Smooth muscle cell (in vitro differentiated cells): ENCODE measurements at regions not wholly inside any gene's neighbourhood (a gene's known extent, or its start where the extent isn't known, plus 50 kb on each side); places are given as distances from the start of the nearest gene placed in this dataset.

ENCODE experiments used
- DNase-seq: peaks from one replicate; lab custom pipeline; 2025; ENCODE audit not compliant: unreplicated experiment; lab: John Stamatoyannopoulos, UW
- H2AFZ ChIP-seq: fragments of 200-600 bp; sonication (generic); 2 replicates; pipeline ENCODE4 v1.6.0; 2016; ENCODE audit warnings: antibody characterized with exemption, low read depth, mild to moderate bottlenecking
- H3F3A ChIP-seq: fragments of 200-600 bp; sonication (generic); 2 replicates; pipeline ENCODE4 v1.6.0; 2017; ENCODE audit warnings: antibody characterized with exemption, low read depth
- H3K27ac ChIP-seq: fragments of 200-600 bp; sonication (generic); 2 replicates; pipeline ENCODE4 v1.5.1; 2016; ENCODE audit warnings: low read depth, mild to moderate bottlenecking
- H3K27me3 ChIP-seq: fragments of 200-600 bp; sonication (generic); 2 replicates; pipeline ENCODE4 v1.6.1; 2016; ENCODE audit warnings: low read depth, mild to moderate bottlenecking
- H3K36me3 ChIP-seq: fragments of 200-600 bp; sonication (generic); 2 replicates; pipeline ENCODE4 v1.5.1; 2016; ENCODE audit warnings: low read depth
- H3K4me1 ChIP-seq: fragments of 200-600 bp; sonication (generic); 2 replicates; pipeline ENCODE4 v1.5.1; 2016; ENCODE audit warnings: low read depth
- H3K4me2 ChIP-seq: fragments of 200-600 bp; sonication (generic); 2 replicates; pipeline ENCODE4 v1.6.0; 2016; ENCODE audit warnings: mild to moderate bottlenecking
- H3K4me3 ChIP-seq: fragments of 200-600 bp; sonication (generic); 2 replicates; pipeline ENCODE4 v1.5.1; 2016; ENCODE audit warnings: mild to moderate bottlenecking
- H3K79me2 ChIP-seq: fragments of 200-600 bp; sonication (generic); 2 replicates; pipeline ENCODE4 v1.6.0; 2016; ENCODE audit warnings: low read depth, mild to moderate bottlenecking
- H3K9ac ChIP-seq: fragments of 200-600 bp; sonication (generic); 2 replicates; pipeline ENCODE4 v1.6.0; 2016; ENCODE audit warnings: low read depth
- H3K9me3 ChIP-seq: fragments of 200-600 bp; sonication (generic); replicated peaks from 2 replicates; pipeline ENCODE4 v1.5.1; 2016; ENCODE audit warnings: low read depth
- H4K20me1 ChIP-seq: fragments of 200-600 bp; sonication (generic); 2 replicates; pipeline ENCODE4 v1.6.0; 2016; ENCODE audit warnings: low read depth
- CTCF ChIP-seq: fragments of 200-600 bp; sonication (generic); IDR thresholded peaks from 2 replicates; pipeline ENCODE4 v1.5.1; 2017; ENCODE audit warnings: borderline replicate concordance, mild to moderate bottlenecking, antibody characterized with exemption; ENCODE audit not compliant: insufficient read depth, poor library complexity, severe bottlenecking
- WGBS: methylation state at CpG from one replicate; pipeline ENCODE4 v1.1.7; 2016; ENCODE audit warnings: low lambda C conversion rate; 5-methylcytosine and 5-hydroxymethylcytosine counted together

DNA sequence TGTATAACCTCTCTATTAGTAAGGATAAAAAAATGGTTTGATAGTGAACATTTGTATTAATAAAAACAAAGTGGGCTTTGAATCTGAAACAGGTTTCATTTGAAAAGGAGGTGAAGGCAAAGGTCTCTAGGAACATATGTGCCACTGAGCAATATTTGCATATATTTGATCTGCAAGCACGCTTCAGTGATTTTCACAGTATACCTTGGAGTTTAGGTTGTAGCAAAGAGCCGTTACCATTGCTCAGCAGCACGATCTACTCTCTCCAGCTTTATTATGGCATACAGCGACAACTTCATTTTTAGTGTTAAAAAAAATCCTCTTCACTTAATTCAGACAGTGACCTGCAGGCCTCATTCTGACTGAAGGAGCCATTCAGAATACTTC, 75.8 kb upstream of the ZEB2 start:
- Histone ChIP-seq H3K27me3 (no peaks in the 10 kb centered on the region), H3K4me3 (peak overlapping the region; percentile 35), H3F3A (peaks cover 14% of the 10 kb centered on the region), H3K36me3 (no peaks in the 10 kb centered on the region), H3K4me2 (peak overlapping the region; percentile 78), H2AFZ (peak overlapping the region; percentile 2), H4K20me1 (no peaks in the 10 kb centered on the region), H3K27ac (peak overlapping the region; percentile 80), H3K4me1 (peaks cover 32% of the 10 kb centered on the region), H3K9ac (no peak overlapping the region), H3K9me3 (no peaks in the 10 kb centered on the region), H3K79me2 (no peaks in the 10 kb centered on the region)
- WGBS, result 44% methylated on average over 4 of the region's 4 CpGs
- DNase-seq, result no peak
- no peak for TF ChIP-seq CTCF

DNA sequence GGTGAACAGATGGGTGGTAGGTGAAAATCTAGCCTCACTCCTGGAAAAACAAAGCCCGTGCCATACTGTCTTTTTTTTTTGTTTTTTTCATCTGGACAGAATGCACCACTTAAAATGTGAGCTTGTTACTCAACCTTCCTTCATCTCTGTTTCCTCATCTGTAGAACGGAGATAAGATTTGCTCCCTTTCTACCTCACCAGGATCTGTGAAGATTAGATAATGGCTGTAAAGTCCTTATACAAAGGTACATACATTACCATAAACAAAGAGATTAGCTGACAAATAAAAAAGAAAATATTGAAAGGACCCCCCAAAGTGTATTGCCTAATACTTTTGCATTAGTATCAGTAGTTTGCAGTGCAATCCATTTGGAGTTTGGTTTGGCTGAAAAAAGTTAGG, 75.4 kb upstream of the ZEB2 start:
- Histone ChIP-seq H3K4me3 (no peak overlapping the region), H4K20me1 (no peaks in the 10 kb centered on the region), H3K4me1 (peaks cover 32% of the 10 kb centered on the region), H2AFZ (peak overlapping the region; percentile 2), H3K36me3 (no peaks in the 10 kb centered on the region), H3K9me3 (no peaks in the 10 kb centered on the region), H3K27me3 (no peaks in the 10 kb centered on the region), H3K79me2 (no peaks in the 10 kb centered on the region), H3K9ac (no peak overlapping the region), H3K4me2 (peak overlapping the region; percentile 78), H3F3A (peaks cover 14% of the 10 kb centered on the region), H3K27ac (peak overlapping the region; percentile 80)
- no peak for TF ChIP-seq CTCF
- WGBS, result 30% methylated on average over 2 of the region's 2 CpGs
- no peak for DNase-seq

DNA sequence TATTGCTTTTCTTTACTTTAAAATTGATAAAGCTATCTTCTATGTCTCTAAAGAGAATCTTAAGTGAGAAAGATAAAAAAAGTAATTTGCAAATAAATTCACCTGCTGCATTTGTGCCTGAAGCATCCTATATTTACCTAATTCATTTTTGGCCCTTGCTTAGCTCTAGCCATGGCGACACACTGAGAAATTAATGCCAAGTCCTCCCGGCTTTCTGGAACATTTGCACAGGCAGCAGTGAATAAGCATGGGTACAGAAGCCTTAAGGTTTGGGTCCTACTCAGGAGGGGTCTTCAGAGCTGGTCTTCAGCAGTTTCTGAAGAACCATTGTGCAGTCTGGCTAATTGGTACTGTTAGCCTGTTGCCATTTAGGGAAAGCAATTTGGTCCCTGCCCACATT, 73.9 kb upstream of the ZEB2 start:
- Histone ChIP-seq H3F3A (peaks cover 14% of the 10 kb centered on the region), H3K27me3 (no peaks in the 10 kb centered on the region), H3K4me2 (no peak overlapping the region), H3K36me3 (no peaks in the 10 kb centered on the region), H3K27ac (no peak overlapping the region), H3K4me1 (peaks cover 32% of the 10 kb centered on the region), H3K4me3 (no peak overlapping the region), H3K9me3 (no peaks in the 10 kb centered on the region), H3K9ac (no peak overlapping the region), H2AFZ (no peak overlapping the region), H3K79me2 (no peaks in the 10 kb centered on the region), H4K20me1 (no peaks in the 10 kb centered on the region)
- DNase-seq, result no peak
- no peak for TF ChIP-seq CTCF
- WGBS, result 96% methylated on average over 2 of the region's 2 CpGs

- H4K20me1 ChIP-seq, result no peaks in the 10 kb centered on the region
- peaks cover 14% of the 10 kb centered on the region for H3F3A ChIP-seq
- no peak overlapping the region for H2AFZ ChIP-seq
- no peak overlapping the region for H3K9ac ChIP-seq
- H3K79me2 ChIP-seq, result no peaks in the 10 kb centered on the region
- H3K27me3 ChIP-seq, result no peaks in the 10 kb centered on the region
- H3K4me1 ChIP-seq, result peaks cover 32% of the 10 kb centered on the region
- H3K4me2 ChIP-seq, result no peak overlapping the region
- no peak for TF ChIP-seq CTCF
- 97% methylated on average over 8 of the region's 8 CpGs for WGBS
- no peak overlapping the region for H3K27ac ChIP-seq
- no peaks in the 10 kb centered on the region for H3K36me3 ChIP-seq
- H3K4me3 ChIP-seq, result no peak overlapping the region
- no peak for DNase-seq
- no peaks in the 10 kb centered on the region for H3K9me3 ChIP-seq
Measured at GRCh38 chr2:144592500-144593256, 72.8 kb upstream of the ZEB2 start.
